ENCODE measurements at regions not wholly inside any gene's neighbourhood (a gene's known extent, or its start where the extent isn't known, plus 50 kb on each side); places are given as distances from the start of the nearest gene placed in this dataset.

- peak; percentile 15 for DNase-seq (ENCODE audit: low read depth)
These were observed 102.4 kb downstream of the EFNB2 start for GRCh38 chr13:106433066-106433465.

- DNase-seq (ENCODE audit: low read depth) = peak; percentile 23
These were observed 102.8 kb downstream of the EFNB2 start for GRCh38 chr13:106432636-106433035.

DNA sequence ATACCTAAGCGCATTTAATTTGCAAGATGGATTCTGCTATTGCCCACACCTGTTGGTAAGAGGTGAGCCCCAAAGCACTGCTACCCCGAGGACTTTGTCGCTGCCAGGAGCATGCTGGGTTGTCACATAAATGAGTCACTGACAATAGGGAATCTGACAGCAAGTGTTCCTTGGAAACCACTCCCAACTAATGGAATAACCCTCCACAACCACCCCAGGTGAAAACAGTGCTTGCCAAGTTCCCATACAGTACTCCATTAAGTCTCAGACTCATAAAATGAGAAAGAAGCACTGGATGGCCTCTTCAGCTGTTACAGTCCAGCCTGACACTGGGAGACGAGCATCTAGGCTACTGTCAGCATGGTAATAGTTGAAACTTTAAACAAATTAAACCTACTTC lies 108.6 kb downstream of the EFNB2 start:
- DNase-seq (ENCODE audit: low read depth) = no peak

DNA sequence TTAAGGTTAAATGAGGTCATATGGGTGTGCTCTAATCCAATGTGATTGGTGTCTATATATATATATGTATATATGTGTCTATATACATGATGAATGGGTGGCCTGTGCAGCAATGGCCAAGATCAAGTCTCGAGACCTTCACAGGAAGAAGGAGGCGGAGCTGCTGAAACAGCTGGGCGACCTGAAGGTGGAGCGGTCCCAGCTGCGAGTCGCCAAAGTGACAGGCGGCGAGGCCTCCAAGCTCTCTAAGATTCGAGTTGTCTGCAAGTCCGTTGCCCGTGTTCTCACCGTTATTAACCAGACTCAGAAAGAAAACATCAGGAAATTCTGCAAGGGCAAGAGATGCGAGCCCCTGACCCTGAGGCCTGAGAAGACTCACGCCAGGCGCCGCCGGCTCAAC lies 109.8 kb downstream of the EFNB2 start:
- no peak for DNase-seq (ENCODE audit: low read depth)

DNA sequence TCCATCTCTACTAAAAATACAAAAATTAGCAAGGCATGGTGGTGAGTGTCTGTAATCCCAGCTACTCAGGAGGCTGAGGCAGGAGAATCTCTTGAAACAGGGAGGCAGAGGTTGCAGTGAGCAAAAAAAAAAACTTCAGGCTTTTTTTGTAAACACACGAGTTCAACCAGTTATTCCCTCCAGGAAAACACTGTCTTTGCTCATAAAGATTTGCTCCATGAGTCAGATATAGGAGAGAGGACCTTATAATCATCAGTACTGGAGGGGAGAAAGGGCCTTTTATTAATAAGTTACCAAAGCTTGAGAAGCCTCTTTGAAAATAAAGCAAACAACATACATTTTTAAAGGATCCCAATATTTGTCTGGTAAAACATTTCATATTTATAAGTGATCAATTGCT lies 110.7 kb downstream of the EFNB2 start:
- DNase-seq (ENCODE audit: low read depth) = no peak

DNA sequence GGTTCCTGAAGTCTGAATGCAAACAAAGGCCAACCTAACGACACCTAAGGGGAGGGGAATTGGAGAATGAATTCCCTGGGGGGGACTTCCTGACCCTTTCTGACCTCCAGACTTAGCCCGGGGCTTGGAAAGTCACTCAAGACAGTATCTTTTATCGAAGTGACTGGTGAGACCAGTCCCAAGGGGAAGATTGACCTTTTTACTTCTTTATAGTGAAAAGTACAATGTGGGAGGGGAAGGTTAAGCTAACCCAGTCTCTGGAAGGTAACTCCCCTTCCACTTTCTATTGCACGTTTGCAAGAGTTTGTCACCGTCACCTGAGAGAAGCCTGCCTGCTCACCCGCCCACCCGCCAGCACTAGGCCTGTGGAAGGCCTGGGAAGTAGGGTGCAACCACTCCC lies 111.9 kb downstream of the EFNB2 start:
- no peak for DNase-seq (ENCODE audit: low read depth)

- peak; percentile 54 for DNase-seq (ENCODE audit: low read depth)
These were observed 116.9 kb downstream of the EFNB2 start for GRCh38 chr13:106418556-106418955.

DNA sequence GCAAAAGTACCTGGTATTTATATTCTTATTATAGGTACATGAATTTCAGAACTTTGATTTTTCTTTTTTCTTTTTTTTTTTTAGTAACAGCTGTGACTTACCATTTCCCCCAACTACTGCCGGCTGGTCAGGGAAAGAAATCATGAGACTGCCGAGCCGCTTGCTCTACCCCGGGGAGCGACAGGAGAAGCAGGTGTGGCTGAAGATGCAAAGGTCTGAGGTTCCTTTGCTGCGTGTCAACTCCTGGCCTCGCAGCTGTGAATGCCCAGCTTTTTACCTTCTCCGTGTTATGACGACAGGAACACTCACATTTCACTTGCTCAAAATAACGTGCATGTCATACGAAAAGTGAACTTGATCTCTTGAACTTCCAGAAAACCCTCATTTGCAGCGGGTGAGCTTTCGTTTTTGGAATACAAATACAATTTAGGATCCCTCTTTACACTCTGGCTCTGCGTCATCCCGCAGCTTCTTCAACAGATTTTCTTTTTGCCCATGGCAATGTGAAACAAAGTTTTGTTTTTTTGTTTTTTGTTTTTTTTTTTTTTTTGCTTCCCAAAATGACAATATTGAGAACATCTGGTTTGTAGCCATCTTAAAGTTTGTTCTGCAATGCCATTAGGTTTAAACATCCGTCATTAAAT lies 117.9 kb downstream of the EFNB2 start:
- DNase-seq (ENCODE audit: low read depth) = no peak

DNA sequence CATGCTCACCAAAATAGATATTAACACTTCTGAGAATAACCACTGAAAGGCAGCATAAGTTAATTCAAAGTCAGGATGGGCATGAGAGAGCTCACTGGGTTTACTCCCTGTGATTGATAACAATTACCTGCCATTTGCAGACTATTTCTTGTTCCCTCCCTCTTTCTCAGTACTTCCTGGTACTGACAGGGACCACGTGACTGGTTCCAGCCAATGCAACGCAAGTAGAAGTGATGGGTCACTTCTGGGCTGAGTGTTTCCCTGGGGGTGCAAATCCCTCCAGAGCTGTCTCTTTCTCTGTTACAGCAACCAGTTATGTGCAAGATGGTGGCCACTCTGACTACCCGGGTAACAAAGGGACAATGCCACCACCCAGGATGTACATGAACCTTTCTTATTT lies 118.8 kb downstream of the EFNB2 start:
- DNase-seq (ENCODE audit: low read depth) = no peak

- DNase-seq (ENCODE audit: low read depth) = no peak
These were observed 119.5 kb downstream of the EFNB2 start for GRCh38 chr13:106415971-106416370.

- DNase-seq (ENCODE audit: low read depth) = no peak
These were observed 120.0 kb downstream of the EFNB2 start for GRCh38 chr13:106415442-106415841.

DNA sequence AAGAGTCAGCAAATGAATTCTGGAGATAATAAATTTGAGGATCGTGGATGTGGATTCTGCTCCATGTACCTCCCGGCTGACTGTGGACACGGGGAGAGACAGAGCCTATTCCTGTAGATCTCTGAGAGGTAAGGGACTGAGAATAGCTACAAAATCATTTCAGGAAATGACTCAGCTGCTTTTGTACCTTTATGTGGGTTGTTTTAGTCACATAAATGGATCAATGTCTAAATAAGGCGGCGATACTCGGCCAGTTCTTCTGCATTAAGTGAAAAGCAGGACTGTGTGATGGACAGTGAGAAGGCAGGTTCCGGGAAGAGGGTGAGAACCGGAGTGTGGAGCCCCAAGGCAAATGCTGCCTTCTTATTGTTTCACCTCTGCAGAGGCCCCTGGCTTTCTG lies 128.1 kb downstream of the EFNB2 start:
- DNase-seq (ENCODE audit: low read depth) = no peak

DNA sequence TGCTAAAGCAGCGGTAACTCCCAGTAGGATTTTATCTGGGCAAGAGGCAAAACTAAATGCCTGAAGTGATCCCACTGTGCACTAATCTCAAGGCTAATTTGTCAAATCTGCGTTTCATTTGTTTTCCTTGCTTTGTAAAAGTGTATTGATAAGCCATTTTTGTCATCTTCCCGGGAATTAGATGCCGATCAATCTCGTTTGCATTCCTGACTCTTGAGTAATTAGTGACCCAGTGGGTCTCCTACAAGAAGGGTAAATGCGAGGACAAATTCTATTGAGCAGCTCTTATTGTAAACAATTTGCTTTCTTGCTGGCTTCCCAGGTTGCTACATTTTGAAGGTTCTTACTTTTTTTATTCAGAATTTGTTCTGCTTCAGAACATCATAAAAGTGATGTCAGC lies 129.7 kb downstream of the EFNB2 start:
- no peak for DNase-seq (ENCODE audit: low read depth)

- DNase-seq (ENCODE audit: low read depth) = no peak
These were observed 132.2 kb downstream of the EFNB2 start for GRCh38 chr13:106403280-106403679.

DNA sequence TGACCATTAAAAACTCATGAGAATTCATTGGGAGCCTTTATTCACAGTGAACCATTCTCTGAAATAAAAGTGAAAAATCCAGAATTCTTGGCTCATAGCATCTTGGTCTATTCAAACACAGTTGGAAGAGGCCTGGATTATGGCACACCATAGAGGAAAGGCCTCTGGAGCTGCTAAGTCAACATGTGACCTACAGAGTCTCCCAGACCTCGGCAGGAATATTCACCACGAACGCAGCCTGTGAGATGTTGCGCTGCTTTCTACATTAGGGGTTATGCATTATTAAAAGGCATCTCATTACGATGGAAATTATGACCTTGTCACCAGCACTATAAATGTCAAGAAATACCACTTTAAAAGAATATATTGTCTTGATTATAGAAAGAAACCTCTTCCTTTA lies 132.6 kb downstream of the EFNB2 start:
- no peak for DNase-seq (ENCODE audit: low read depth)

- no peak for DNase-seq (ENCODE audit: low read depth)
These were observed 134.4 kb downstream of the EFNB2 start for GRCh38 chr13:106401081-106401480.

DNA sequence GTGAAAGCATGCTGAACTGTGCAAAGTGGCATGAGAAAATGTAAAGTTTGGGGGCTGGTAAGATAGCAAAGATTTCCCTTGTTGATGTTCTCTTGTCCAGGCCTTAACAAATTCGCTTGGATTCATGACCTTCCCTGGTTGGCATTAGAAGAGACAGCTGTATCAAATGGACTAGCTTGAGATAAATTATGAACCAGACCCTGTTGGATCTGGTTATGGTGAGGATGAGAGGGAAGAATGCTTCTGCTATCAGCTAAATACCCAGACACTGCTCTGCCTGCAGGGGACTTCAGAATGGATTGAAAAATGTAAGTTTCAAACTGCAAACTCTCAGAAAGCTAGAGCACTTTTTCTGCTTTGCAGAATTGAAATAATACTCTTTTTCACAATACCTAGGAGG lies 135.2 kb downstream of the EFNB2 start:
- DNase-seq (ENCODE audit: low read depth) = no peak

GRCh38 chr13:106398289-106398688 lies 137.2 kb downstream of the EFNB2 start:
- no peak for DNase-seq (ENCODE audit: low read depth)

GRCh38 chr13:106393776-106394175 lies 141.7 kb downstream of the EFNB2 start:
- no peak for DNase-seq (ENCODE audit: low read depth)

- DNase-seq (ENCODE audit: low read depth) = no peak
These were observed 143.8 kb downstream of the EFNB2 start for GRCh38 chr13:106391681-106392080.

DNA sequence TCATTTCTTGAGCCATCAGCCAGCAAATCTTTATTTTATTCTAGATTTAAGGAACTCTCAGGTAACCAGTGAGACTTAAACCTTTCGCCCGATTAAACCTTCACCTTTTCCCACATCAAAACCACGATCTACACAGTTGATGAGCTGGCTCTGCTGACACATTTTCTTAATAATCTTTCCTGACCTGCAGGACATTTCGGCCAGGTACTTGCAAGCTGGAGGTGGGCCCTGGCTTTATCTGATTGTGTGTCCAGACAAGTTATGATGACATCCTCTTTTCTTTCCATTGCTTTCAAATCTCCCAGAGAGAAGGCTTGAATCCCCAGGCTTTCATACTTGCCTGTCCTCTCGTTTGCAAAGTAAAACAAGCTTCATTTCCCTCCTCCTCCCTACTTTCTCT lies 144.2 kb downstream of the EFNB2 start:
- no peak for DNase-seq (ENCODE audit: low read depth)

GRCh38 chr13:106390367-106390766 lies 145.1 kb downstream of the EFNB2 start:
- no peak for DNase-seq (ENCODE audit: low read depth)

- DNase-seq (ENCODE audit: low read depth) = no peak
These were observed 149.8 kb downstream of the EFNB2 start for GRCh38 chr13:106385654-106386053.

DNA sequence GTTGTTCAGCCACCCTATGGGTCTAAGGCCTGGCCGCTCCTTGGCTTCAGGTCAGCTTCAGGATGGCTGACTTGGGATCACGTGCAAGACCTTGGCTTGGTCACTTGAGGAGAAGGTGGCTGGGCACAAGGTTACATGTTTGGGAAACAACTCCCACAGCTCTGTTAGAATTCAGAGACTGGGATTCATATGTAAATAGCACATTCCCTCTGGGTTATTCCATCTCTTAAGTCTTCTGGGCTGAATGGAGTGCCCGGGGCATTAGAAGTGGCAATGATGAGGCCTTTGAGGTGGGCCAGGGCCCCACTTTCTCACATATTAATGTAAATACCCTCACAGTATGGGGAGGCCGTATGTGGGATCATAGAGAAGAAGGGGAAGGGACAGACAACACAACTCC lies 150.9 kb downstream of the EFNB2 start:
- DNase-seq (ENCODE audit: low read depth) = no peak

DNA sequence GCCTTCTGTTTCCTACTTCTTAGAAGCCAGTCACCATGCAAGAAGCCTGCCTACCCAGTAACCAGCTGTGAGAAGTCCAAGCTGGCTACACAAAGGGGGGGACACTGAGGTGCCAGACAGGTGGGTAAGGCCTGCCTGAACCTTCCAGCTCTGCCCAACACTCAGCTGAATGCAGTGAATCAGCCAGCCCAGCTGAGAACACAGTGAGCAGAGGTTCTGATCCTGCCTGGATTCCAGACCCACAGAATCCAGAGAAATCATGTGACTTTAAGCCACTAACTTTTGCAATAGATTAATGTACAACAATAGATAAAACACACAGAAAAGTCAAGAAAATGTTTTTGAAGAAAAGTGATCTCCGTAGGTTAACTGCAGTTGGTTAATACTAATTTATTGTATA lies 151.7 kb downstream of the EFNB2 start:
- no peak for DNase-seq (ENCODE audit: low read depth)

All from GM04503 (cell line).